ENCODE measurements at regions not wholly inside any gene's neighbourhood (a gene's known extent, or its start where the extent isn't known, plus 50 kb on each side); places are given as distances from the start of the nearest gene placed in this dataset.

DNA sequence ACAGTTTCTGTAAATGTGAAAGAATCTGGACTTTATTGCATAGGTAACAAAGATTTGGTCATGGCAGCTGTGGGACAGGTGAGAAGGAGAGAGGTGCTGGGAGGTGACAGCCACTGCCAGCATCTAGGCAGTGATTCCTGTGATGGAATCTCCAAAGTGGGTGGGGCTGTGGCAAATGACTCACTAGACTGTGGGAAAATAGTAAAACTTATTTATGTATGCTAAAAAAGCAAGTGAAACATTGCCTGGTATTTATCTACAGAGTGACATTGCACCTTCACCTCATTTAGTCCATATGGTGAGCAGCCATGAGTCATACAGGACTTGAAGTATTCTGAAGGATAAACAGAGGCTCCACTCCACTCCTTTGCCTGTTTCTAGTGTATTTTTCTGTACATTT lies 145.3 kb upstream of the MEX3C start:
- TF ChIP-seq, protein P1, sequence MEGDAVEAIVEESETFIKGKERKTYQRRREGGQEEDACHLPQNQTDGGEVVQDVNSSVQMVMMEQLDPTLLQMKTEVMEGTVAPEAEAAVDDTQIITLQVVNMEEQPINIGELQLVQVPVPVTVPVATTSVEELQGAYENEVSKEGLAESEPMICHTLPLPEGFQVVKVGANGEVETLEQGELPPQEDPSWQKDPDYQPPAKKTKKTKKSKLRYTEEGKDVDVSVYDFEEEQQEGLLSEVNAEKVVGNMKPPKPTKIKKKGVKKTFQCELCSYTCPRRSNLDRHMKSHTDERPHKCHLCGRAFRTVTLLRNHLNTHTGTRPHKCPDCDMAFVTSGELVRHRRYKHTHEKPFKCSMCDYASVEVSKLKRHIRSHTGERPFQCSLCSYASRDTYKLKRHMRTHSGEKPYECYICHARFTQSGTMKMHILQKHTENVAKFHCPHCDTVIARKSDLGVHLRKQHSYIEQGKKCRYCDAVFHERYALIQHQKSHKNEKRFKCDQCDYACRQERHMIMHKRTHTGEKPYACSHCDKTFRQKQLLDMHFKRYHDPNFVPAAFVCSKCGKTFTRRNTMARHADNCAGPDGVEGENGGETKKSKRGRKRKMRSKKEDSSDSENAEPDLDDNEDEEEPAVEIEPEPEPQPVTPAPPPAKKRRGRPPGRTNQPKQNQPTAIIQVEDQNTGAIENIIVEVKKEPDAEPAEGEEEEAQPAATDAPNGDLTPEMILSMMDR (IDR thresholded peaks at IDR 0.05; ENCODE audit: low read depth, low read length): no peak
- TF ChIP-seq EZH2phosphoT487 (IDR thresholded peaks at IDR 0.05; ENCODE audit: low read depth): no peak
